ENCODE measurements at regions not wholly inside any gene's neighbourhood (a gene's known extent, or its start where the extent isn't known, plus 50 kb on each side); places are given as distances from the start of the nearest gene placed in this dataset.

- TF ChIP-seq, protein P1, sequence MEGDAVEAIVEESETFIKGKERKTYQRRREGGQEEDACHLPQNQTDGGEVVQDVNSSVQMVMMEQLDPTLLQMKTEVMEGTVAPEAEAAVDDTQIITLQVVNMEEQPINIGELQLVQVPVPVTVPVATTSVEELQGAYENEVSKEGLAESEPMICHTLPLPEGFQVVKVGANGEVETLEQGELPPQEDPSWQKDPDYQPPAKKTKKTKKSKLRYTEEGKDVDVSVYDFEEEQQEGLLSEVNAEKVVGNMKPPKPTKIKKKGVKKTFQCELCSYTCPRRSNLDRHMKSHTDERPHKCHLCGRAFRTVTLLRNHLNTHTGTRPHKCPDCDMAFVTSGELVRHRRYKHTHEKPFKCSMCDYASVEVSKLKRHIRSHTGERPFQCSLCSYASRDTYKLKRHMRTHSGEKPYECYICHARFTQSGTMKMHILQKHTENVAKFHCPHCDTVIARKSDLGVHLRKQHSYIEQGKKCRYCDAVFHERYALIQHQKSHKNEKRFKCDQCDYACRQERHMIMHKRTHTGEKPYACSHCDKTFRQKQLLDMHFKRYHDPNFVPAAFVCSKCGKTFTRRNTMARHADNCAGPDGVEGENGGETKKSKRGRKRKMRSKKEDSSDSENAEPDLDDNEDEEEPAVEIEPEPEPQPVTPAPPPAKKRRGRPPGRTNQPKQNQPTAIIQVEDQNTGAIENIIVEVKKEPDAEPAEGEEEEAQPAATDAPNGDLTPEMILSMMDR (IDR thresholded peaks at IDR 0.05; ENCODE audit: extremely low read depth, insufficient read depth, missing control alignments): peak; percentile 31
- DNase-seq (ENCODE audit: low spot score): no peak
- in situ Hi-C loops (cut with MboI; ENCODE audit: low pct_unique_long_range_greater_than_20kb, low sequenced_read_pairs, unreplicated experiment): no loop called here
These were observed 530.8 kb upstream of the ZNF804A start for GRCh38 chr2:184067502-184067901.

- TF ChIP-seq, protein P1 (IDR thresholded peaks at IDR 0.05; ENCODE audit: extremely low read depth, insufficient read depth, missing control alignments): no peak
- in situ Hi-C loops (cut with MboI; ENCODE audit: low pct_unique_long_range_greater_than_20kb, low sequenced_read_pairs, unreplicated experiment): no loop called here
- DNase-seq (ENCODE audit: low spot score): no peak
These were observed 525.9 kb upstream of the ZNF804A start for GRCh38 chr2:184072470-184072869.

DNA sequence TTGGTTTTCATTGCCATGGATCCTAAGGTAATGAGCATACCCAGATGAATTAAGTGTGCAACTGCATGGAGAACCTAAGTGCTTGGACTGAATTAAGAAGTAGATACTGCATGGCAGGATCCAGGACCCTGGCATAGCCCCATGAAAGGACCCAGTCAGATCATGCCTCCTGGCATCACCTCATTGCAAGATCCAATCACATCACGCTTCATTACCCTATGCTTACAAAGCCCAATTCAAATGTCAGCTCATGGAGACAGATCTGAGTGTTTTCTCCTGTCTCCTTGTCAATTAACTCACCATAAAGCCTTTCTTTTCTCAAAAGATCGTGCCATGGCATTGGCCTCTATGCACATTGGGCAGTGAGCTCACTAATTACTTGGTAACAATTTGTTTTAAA lies 519.8 kb upstream of the ZNF804A start:
- in situ Hi-C loops (cut with MboI; ENCODE audit: low pct_unique_long_range_greater_than_20kb, low sequenced_read_pairs, unreplicated experiment): no loop called here
- DNase-seq (ENCODE audit: low spot score): no peak
- TF ChIP-seq, protein P1 (IDR thresholded peaks at IDR 0.05; ENCODE audit: extremely low read depth, insufficient read depth, missing control alignments): no peak

DNA sequence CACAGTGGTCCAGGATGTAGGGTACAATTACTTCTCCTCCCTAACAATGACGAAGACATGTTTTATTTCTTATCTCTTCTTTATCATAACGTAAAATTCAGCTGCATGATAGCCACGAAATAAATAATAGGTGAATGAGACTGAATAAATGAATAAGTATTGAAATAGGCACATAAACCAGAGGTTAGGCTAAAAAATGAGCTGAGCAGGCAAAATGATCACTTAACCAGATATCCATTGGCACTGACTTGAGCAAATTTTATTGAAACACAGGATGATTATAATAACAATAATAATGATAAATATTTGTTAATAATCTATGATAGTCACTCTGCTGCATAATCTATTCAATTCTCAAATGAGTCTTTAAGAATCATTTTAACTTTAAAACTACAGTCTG lies 506.9 kb upstream of the ZNF804A start:
- in situ Hi-C loops (cut with MboI; ENCODE audit: low pct_unique_long_range_greater_than_20kb, low sequenced_read_pairs, unreplicated experiment): no loop called here
- DNase-seq (ENCODE audit: low spot score): no peak
- TF ChIP-seq, protein P1 (IDR thresholded peaks at IDR 0.05; ENCODE audit: extremely low read depth, insufficient read depth, missing control alignments): no peak

DNA sequence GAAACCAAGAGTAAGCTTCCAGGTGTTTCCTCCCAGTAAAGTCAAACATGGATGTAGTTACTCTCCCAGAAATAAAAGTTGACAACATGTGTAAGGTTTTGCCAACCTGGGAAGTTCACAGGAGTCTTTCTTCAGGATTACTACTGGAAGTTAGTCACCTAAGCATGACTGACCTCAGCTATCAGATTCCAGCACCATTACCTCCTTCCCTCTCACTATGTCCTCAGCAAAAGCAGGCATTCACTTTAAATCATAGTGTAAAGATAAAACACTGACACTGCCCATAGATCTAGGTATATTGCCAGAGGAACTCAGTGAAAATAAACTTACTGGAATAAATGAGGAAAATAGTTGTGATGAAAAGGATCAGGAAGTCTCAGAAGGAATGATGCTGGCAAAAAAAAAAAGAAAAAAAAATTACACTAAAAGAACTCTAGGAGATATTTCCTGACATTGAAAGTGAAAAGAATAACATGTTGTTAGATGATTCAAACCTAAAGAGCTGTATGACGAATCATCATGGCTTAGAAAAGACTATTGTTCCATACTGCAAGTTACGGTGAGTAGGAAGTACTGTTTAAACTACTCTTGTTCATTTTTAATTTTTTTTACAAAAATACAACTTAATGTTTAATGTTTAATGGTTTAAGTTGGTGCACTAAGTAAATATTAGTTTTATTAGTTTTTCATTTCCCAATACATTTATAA lies 484.5 kb upstream of the ZNF804A start:
- in situ Hi-C loops (cut with MboI; ENCODE audit: low pct_unique_long_range_greater_than_20kb, low sequenced_read_pairs, unreplicated experiment): no loop called here
- no peak for DNase-seq (ENCODE audit: low spot score)
- TF ChIP-seq, protein P1 (IDR thresholded peaks at IDR 0.05; ENCODE audit: extremely low read depth, insufficient read depth, missing control alignments): no peak

- DNase-seq (ENCODE audit: low spot score): no peak
- in situ Hi-C loops (cut with MboI; ENCODE audit: low pct_unique_long_range_greater_than_20kb, low sequenced_read_pairs, unreplicated experiment): no loop called here
- TF ChIP-seq, protein P1 (IDR thresholded peaks at IDR 0.05; ENCODE audit: extremely low read depth, insufficient read depth, missing control alignments): no peak
These were observed 483.9 kb upstream of the ZNF804A start for GRCh38 chr2:184114439-184114838.
